Glomerular visceral epithelial cell (primary cell): ENCODE measurements at regions not wholly inside any gene's neighbourhood (a gene's known extent, or its start where the extent isn't known, plus 50 kb on each side); places are given as distances from the start of the nearest gene placed in this dataset.

Experiments used
- DNase-seq: peaks from one replicate; pipeline ENCODE4 v3.0.0-alpha.2; 2016; ENCODE audit errors: extremely low spot score

GRCh38 chr6:120254651-120255050 lies 905.1 kb upstream of the MAN1A1 start:
- no peak for DNase-seq

- no peak for DNase-seq
Observed at GRCh38 chr6:120248451-120248850, 898.9 kb upstream of the MAN1A1 start.

- no peak for DNase-seq
Observed at GRCh38 chr6:120237221-120237620, 887.7 kb upstream of the MAN1A1 start.

- DNase-seq = no peak
Observed at GRCh38 chr6:120230008-120230407, 880.4 kb upstream of the MAN1A1 start.

GRCh38 chr6:120228297-120228696 lies 878.7 kb upstream of the MAN1A1 start:
- no peak for DNase-seq

GRCh38 chr6:120219339-120219738 lies 869.8 kb upstream of the MAN1A1 start:
- no peak for DNase-seq

GRCh38 chr6:120214088-120214499 lies 864.5 kb upstream of the MAN1A1 start:
- DNase-seq = no peak

GRCh38 chr6:120211955-120212792 lies 862.6 kb upstream of the MAN1A1 start:
- peak; percentile 17 for DNase-seq

- DNase-seq = no peak
Observed at GRCh38 chr6:120202878-120203277, 853.3 kb upstream of the MAN1A1 start.

- DNase-seq = no peak
Observed at GRCh38 chr6:120200853-120201252, 851.3 kb upstream of the MAN1A1 start.

GRCh38 chr6:120198033-120198432 lies 848.5 kb upstream of the MAN1A1 start:
- DNase-seq = peak; percentile 52

- no peak for DNase-seq
Observed at GRCh38 chr6:120186080-120186479, 836.5 kb upstream of the MAN1A1 start.

- DNase-seq = no peak
Observed at GRCh38 chr6:120173250-120173649, 823.7 kb upstream of the MAN1A1 start.

- no peak for DNase-seq
Observed at GRCh38 chr6:120164531-120164930, 815.0 kb upstream of the MAN1A1 start.

- DNase-seq = no peak
Observed at GRCh38 chr6:120157873-120158272, 808.3 kb upstream of the MAN1A1 start.

GRCh38 chr6:120147071-120147871 lies 797.7 kb upstream of the MAN1A1 start:
- no peak for DNase-seq

GRCh38 chr6:120141601-120142000 lies 792.0 kb upstream of the MAN1A1 start:
- DNase-seq = no peak

GRCh38 chr6:120137492-120137891 lies 787.9 kb upstream of the MAN1A1 start:
- no peak for DNase-seq

- DNase-seq = no peak
Observed at GRCh38 chr6:120129228-120129627, 779.7 kb upstream of the MAN1A1 start.

GRCh38 chr6:120122401-120122800 lies 772.8 kb upstream of the MAN1A1 start:
- no peak for DNase-seq

GRCh38 chr6:120116343-120116742 lies 766.8 kb upstream of the MAN1A1 start:
- DNase-seq = no peak

GRCh38 chr6:120112980-120113379 lies 763.4 kb upstream of the MAN1A1 start:
- DNase-seq = no peak

- no peak for DNase-seq
Observed at GRCh38 chr6:120111001-120111400, 761.4 kb upstream of the MAN1A1 start.
